GM12873 (cell line): ENCODE measurements at regions not wholly inside any gene's neighbourhood (a gene's known extent, or its start where the extent isn't known, plus 50 kb on each side); places are given as distances from the start of the nearest gene placed in this dataset.

ENCODE experiments used
- TF ChIP-seq, protein P1 (sequence below): IDR thresholded peaks from 2 replicates; pipeline ENCODE4 v1.5.1; 2012; ENCODE audit warnings: low read depth, mild to moderate bottlenecking, moderate library complexity, low read length, control low read depth; ENCODE audit not compliant: insufficient read depth; ENCODE audit errors: missing control alignments

DNA sequence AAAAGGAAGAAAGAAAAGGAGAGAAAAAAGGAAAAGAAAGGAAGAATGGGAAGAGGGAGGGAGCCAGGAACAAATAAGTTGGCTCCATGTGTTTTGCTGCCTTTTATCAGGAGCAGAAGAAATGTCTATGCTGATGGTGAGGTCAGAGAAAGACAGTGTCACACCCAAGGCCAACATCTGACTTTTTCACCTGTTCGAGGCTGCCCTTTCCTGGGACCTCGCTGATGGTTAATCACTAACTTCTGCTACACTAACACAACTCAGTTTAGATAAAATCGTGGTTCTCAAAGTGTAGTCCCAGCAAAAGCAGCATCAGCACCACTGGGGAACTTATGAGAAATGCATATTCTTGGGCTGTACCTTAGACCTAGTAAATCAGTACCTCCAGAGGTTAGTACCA lies 88.2 kb upstream of the FER start:
- TF ChIP-seq, protein P1, sequence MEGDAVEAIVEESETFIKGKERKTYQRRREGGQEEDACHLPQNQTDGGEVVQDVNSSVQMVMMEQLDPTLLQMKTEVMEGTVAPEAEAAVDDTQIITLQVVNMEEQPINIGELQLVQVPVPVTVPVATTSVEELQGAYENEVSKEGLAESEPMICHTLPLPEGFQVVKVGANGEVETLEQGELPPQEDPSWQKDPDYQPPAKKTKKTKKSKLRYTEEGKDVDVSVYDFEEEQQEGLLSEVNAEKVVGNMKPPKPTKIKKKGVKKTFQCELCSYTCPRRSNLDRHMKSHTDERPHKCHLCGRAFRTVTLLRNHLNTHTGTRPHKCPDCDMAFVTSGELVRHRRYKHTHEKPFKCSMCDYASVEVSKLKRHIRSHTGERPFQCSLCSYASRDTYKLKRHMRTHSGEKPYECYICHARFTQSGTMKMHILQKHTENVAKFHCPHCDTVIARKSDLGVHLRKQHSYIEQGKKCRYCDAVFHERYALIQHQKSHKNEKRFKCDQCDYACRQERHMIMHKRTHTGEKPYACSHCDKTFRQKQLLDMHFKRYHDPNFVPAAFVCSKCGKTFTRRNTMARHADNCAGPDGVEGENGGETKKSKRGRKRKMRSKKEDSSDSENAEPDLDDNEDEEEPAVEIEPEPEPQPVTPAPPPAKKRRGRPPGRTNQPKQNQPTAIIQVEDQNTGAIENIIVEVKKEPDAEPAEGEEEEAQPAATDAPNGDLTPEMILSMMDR: no peak

DNA sequence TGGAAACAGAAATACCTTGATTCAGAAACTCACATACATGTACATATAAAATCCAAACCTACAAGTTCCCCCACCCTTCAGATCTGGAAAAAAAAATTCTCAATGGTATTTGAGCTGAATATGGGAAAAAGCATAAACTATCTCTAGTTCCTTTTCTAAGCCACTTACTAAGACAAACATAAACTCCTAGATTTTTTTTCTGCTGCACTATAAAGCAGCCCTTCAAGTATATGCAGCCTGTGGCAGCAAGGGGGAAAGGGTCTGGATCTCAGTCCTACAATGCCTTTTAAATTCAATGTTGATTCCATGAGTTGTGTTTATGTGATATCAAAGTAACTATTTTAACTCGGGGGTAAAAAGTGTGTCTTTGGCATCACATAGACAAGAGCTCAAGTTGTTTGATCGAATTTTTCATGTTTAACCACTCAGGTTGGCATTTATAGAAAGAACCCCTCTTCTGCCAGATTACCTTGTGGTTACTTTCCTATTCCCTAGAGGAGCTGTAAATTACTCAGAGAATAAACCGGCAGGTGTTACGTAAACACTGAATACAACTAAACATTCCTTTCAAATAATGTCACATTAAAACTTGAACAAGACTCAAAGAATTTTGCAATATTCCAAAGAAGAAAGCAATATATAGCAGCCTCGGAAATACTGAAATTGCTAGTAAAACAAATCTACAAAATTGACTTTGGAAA lies 91.8 kb upstream of the FER start:
- TF ChIP-seq, protein P1: no peak

DNA sequence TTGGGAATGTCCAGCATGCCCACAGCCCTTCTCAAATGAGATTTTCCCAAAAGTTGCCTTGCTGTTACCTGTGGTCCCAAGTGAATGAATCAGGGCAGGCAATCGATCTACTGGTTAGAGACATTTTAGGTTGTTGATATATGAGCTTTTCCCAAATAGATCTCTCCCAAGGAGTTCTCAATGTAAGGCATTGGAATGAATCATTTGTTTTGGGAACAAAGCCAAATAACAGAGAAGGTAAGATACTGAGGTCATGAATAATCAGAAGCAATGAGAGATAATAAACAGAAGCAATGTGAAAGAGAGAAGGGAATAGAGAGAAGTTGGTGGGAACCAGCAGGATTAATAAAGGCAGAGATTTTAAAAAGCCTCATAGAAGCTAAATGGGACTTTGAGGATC lies 93.6 kb upstream of the FER start:
- TF ChIP-seq, protein P1: no peak

DNA sequence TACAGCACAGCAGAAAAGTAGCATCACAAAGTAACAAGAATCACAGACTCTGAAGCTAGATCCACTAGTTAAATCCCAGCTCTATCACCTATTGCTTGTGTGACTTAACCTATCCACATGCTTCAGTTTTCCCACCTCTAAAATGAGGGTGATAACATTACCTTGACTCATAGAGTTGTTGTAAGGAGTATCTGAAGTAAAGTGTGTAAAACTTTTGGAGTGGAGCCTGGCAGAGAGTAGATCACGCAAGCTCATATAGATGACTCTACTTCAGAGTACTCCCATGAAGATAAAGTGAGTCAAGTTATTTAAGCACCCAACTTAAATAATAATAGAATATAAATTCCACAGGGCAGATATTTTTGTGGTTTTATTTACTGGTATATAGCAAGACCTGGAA lies 94.5 kb upstream of the FER start:
- TF ChIP-seq, protein P1: no peak

DNA sequence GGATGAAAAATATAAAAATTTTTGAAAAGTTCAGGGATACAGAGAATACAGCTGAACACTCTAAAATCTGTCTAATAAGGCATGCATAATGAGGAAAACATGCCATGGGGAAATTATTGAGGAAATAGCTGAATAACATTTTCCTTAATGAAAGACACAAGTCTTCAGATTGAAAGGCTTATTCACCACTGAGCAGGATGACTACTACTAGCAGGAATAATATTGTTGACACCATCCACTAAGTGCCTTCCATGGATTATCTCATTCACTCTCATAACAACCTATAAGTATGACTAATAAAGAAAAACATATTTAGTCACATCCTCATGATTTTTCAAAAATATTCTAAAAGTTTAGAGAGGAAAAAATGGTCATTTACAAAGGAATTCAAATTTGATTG lies 96.7 kb upstream of the FER start:
- TF ChIP-seq, protein P1: no peak

DNA sequence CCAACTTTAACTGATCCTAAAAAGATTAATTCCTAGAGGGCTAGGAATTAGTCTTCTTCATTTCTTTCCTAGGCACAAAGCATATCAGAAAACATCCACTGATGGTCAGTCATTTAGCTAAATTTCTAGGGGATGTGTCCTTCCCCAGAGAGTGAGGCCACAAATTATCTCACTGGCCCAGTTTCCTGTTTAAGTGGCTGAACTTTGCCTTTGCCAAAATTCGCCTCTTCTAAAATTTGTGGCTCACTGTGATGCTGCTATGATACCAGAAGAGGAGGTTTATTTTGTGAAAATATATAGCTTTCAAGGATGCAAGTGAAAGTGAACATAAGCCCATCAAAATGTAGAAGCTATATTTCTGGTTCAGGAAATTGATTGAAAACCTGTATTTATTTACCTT lies 98.1 kb upstream of the FER start:
- TF ChIP-seq, protein P1: no peak

DNA sequence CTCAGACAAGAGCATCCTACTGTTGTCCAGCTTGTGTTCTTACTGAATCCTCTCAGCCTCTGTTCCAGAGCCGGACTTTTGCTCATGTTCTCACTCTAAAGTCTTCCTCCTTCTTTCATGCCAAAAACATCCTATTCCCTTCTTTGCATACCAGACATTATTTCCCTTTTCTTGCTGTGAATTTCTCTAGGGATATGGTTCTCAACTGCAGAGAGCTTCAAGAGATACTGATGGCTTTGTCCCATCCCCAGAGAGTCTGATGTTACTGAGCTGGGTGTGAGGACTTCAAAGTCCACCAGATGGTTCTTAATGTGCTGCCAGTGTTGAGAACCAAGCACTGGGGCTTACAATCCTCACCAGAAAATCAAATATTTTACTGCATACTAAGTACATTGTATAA lies 98.6 kb upstream of the FER start:
- TF ChIP-seq, protein P1: no peak
